AG10803 (cell line): ENCODE measurements at regions not wholly inside any gene's neighbourhood (a gene's known extent, or its start where the extent isn't known, plus 50 kb on each side); places are given as distances from the start of the nearest gene placed in this dataset.

Source experiments
- DNase-seq: peaks from one replicate; pipeline ENCODE4 v3.0.0; 2010; ENCODE audit warnings: low read depth
- H3K4me3 ChIP-seq: 2 replicates; pipeline ENCODE4 v1.5.1; 2011; ENCODE audit warnings: mild to moderate bottlenecking, low read length, control low read depth
- CTCF ChIP-seq: conservative IDR thresholded peaks from 2 replicates; pipeline ENCODE4 v1.5.1; 2011; ENCODE audit warnings: mild to moderate bottlenecking, low read length, control low read depth, inconsistent platforms

GRCh38 chr1:222443566-222443965 lies 104.3 kb downstream of the HHIPL2 start:
- DNase-seq = no peak
- no peak for TF ChIP-seq CTCF
- H3K4me3 ChIP-seq = no peak overlapping the region

GRCh38 chr1:222441066-222441465 lies 106.8 kb downstream of the HHIPL2 start:
- DNase-seq = no peak
- no peak for TF ChIP-seq CTCF
- H3K4me3 ChIP-seq = no peak overlapping the region

- TF ChIP-seq CTCF = no peak
- no peak overlapping the region for H3K4me3 ChIP-seq
- no peak for DNase-seq
These were observed 123.1 kb downstream of the HHIPL2 start for GRCh38 chr1:222424826-222425225.

- TF ChIP-seq CTCF = no peak
- no peak for DNase-seq
These were observed 126.5 kb downstream of the HHIPL2 start for GRCh38 chr1:222421380-222421779.

GRCh38 chr1:222420633-222421032 lies 127.3 kb downstream of the HHIPL2 start:
- no peak for DNase-seq
- H3K4me3 ChIP-seq = no peak overlapping the region
- TF ChIP-seq CTCF = no peak

More at GRCh38 chr1:222421380-222421779, 126.5 kb downstream of the HHIPL2 start:
- no peak overlapping the region for H3K4me3 ChIP-seq

- no peak for TF ChIP-seq CTCF
- H3K4me3 ChIP-seq = no peak overlapping the region
- no peak for DNase-seq
These were observed 129.2 kb downstream of the HHIPL2 start for GRCh38 chr1:222418654-222419053.

GRCh38 chr1:222417264-222417663 lies 130.6 kb downstream of the HHIPL2 start:
- TF ChIP-seq CTCF = no peak
- DNase-seq = no peak
- H3K4me3 ChIP-seq = no peak overlapping the region
